ENCODE measurements at regions not wholly inside any gene's neighbourhood (a gene's known extent, or its start where the extent isn't known, plus 50 kb on each side); places are given as distances from the start of the nearest gene placed in this dataset.
"Not testable (repeated sequence)": the region's sequence is repeated elsewhere in the genome, so short reads cannot be mapped to it uniquely, and the experiment has no call there.

DNA sequence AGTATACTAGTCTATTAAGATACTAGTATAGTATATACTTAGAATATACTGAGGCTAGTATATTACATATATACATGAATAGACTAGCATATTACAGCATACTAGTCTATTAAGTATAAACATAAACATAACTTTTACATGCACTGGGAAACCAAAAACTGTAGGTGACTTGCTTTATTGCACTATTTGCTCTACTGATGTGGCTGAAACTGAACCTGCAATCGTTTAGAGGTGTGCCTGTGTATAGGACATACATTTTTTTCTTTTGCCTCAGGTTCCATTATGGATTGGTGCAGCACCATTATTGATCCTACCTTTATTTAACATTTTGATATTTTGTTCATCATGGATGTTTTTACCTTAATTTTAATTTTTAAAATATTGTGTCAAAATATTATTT is 143.2 kb upstream of the RGS6 start:
- in situ Hi-C loops (cut with HindIII; ENCODE audit: low sequenced_read_pairs): no loop called here
- TF ChIP-seq, protein P1, sequence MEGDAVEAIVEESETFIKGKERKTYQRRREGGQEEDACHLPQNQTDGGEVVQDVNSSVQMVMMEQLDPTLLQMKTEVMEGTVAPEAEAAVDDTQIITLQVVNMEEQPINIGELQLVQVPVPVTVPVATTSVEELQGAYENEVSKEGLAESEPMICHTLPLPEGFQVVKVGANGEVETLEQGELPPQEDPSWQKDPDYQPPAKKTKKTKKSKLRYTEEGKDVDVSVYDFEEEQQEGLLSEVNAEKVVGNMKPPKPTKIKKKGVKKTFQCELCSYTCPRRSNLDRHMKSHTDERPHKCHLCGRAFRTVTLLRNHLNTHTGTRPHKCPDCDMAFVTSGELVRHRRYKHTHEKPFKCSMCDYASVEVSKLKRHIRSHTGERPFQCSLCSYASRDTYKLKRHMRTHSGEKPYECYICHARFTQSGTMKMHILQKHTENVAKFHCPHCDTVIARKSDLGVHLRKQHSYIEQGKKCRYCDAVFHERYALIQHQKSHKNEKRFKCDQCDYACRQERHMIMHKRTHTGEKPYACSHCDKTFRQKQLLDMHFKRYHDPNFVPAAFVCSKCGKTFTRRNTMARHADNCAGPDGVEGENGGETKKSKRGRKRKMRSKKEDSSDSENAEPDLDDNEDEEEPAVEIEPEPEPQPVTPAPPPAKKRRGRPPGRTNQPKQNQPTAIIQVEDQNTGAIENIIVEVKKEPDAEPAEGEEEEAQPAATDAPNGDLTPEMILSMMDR (IDR thresholded peaks at IDR 0.05; ENCODE audit: low read depth, low read length): no peak
- DNase-seq (ENCODE audit: low read depth, low spot score): no peak
- H3K4me3 ChIP-seq (ENCODE audit: low read depth, low read length): no peak overlapping the region

DNA sequence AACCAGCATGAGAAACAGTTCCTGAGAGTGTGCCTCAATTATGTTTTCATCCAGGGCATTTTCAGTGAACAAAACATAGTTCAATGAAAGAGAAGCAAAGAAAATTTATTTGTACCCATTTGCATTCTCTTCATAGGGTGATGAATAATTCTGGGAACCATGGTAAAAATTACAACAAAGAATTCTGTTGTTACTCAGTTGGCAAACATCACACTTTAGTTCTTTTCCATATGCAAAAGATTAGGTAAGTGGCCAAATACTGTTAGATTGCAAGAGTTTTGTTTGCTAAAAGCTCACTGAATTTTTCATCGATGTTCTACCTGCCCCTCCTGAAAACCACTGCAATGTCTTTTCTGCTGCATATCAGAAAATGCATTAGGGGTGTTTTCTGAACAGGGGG is 132.4 kb upstream of the RGS6 start:
- no peak overlapping the region for H3K4me3 ChIP-seq (ENCODE audit: low read depth, low read length)
- no peak for DNase-seq (ENCODE audit: low read depth, low spot score)
- TF ChIP-seq, protein P1 (IDR thresholded peaks at IDR 0.05; ENCODE audit: low read depth, low read length): no peak
- in situ Hi-C loops (cut with HindIII; ENCODE audit: low sequenced_read_pairs): no loop called here

DNA sequence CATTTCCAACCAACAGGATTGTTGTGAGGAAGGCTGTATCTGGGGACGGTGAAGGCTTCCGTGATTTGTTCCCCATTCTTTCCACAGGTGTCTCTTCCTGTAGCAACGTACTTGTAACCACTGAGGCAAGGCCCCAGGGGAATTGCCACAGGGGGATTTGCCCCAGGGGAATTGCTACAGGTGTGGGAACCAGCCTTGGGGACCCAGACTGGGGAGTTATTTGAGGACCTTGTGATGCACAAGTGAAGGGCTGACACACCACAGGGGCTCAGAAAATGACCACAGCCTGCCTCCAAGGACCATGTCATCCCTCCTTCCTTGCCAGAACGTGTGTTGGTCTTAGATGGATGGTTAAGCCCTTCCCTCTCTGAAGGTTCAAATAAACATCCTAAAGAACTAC is 131.4 kb upstream of the RGS6 start:
- in situ Hi-C loops (cut with HindIII; ENCODE audit: low sequenced_read_pairs): no loop called here
- no peak overlapping the region for H3K4me3 ChIP-seq (ENCODE audit: low read depth, low read length)
- no peak for DNase-seq (ENCODE audit: low read depth, low spot score)
- TF ChIP-seq, protein P1 (IDR thresholded peaks at IDR 0.05; ENCODE audit: low read depth, low read length): no peak

DNA sequence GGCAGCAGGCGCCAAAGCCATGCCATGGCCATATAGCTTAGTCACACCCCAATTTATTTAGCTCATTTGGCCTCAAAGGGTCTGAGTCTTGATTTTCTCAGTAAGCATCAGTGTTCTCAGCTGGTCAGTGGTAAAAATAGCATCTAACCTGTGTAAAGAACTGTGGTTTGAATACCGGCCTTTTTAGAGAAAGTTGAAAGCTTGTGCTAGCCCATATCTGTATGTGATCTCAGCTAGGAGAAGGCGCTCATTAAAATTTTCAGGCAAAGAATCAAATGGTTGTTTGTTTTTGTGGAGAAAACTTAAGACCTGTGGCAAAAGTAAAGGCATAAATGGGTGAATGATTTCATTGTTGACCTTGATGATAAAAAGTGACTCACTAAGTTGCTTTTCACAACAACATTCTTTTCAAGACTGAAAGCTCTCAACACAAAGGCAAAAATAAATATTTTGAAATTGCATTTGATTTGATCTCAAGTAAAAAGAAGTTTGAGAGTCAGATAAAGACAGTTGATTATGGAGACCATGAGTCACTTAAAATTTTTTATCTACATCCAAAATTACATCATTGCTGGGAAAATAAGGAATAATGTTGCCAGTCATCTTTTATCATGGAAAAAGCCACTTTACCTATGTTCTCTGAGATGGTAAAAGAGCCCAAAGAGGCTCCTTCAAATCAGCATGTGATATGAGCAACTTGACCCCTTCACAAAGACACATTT is 128.5 kb upstream of the RGS6 start:
- TF ChIP-seq, protein P1 (IDR thresholded peaks at IDR 0.05; ENCODE audit: low read depth, low read length): no peak
- peak; percentile 74 for DNase-seq (ENCODE audit: low read depth, low spot score)
- no peak overlapping the region for H3K4me3 ChIP-seq (ENCODE audit: low read depth, low read length)
- in situ Hi-C loops (cut with HindIII; ENCODE audit: low sequenced_read_pairs): no loop called here

DNA sequence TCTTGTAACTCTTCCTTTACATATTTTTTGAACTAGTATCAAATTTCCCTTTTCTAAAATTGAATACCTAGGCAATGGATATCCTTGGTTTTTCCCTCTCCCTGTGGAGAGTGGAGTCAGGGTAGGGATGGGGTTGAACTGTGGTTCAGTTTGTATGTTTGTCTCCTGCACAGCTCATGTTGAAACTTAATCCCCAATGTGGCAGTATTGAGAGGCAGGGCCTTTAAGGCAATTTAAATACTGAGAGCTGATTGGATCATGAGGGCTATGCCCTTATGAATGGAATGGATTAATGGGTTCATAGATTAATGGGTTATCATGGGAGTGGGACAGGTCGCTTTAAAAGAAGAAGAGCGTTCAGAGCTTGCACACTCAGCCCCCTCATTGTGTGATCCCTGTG is 127.2 kb upstream of the RGS6 start:
- in situ Hi-C loops (cut with HindIII; ENCODE audit: low sequenced_read_pairs): no loop called here
- H3K4me3 ChIP-seq (ENCODE audit: low read depth, low read length): no peak overlapping the region
- DNase-seq (ENCODE audit: low read depth, low spot score): no peak
- TF ChIP-seq, protein P1 (IDR thresholded peaks at IDR 0.05; ENCODE audit: low read depth, low read length): no peak

DNA sequence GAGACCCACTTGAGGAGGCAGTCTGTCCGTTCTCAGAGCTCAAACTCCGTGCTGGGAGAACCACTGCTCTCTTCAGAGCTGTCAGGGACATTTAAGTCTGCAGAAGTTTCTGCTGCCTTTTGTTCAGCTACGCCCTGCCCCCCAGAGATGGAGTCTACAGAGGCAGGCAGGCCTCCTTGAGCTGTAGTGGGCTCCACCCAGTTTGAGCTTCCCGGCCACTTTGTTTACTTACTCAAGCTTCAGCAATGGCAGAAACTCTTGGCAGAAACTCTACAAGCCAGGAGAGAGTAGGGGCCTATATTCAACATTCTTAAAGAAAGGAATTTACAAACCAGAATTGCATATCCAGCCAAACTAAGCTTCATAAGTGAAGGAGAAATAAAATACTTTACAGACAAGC is 125.2 kb upstream of the RGS6 start:
- peak; percentile 7 for DNase-seq (ENCODE audit: low read depth, low spot score)
- in situ Hi-C loops (cut with HindIII; ENCODE audit: low sequenced_read_pairs): not testable (repeated sequence)

DNA sequence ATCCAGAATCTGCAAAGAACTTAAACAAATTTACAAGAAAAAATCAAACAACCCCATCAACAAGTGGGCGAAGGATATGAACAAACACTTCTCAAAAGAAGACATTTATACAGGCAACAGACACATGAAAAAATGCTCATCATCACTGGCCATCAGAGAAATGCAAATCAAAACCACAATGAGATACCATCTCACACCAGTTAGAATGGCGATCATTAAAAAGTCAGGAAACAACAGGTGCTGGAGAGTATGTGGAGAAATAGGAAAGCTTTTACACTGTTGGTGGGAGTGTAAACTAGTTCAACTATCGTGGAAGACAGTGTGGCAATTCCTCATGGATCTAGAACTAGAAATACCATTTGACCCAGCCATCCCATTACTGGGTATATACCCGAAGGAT is 121.4 kb upstream of the RGS6 start:
- DNase-seq (ENCODE audit: low read depth, low spot score); H3K4me3 ChIP-seq (ENCODE audit: low read depth, low read length); in situ Hi-C loops (cut with HindIII; ENCODE audit: low sequenced_read_pairs): not testable (repeated sequence)

More for the DNA sequence above, 125.2 kb upstream of the RGS6 start:
- not testable (repeated sequence) for H3K4me3 ChIP-seq (ENCODE audit: low read depth, low read length)

DNA sequence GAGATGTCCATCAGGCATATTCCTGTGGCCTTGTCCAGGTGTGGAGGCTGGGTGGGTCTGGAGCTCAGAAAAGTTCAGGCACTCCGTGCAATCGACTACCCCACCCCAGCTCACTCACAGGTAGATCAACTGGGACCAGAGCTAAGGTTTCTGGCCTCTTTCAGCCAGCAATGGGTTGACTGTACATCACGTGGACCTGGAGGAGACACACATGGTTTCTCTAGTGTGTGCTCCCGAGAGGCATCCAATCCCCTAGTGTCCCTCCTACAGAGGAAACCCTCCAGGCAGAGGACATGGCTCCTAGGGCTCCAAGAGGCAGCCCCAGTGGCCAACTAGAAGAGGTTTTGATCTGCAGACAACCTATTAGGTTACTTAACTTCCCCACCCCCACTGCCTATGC is 119.5 kb upstream of the RGS6 start:
- in situ Hi-C loops (cut with HindIII; ENCODE audit: low sequenced_read_pairs): no loop called here
- TF ChIP-seq, protein P1 (IDR thresholded peaks at IDR 0.05; ENCODE audit: low read depth, low read length): no peak
- H3K4me3 ChIP-seq (ENCODE audit: low read depth, low read length): no peak overlapping the region
- DNase-seq (ENCODE audit: low read depth, low spot score): no peak

Data from astrocyte of the spinal cord (primary cell).